HFF-Myc (cell line): ENCODE measurements at regions not wholly inside any gene's neighbourhood (a gene's known extent, or its start where the extent isn't known, plus 50 kb on each side); places are given as distances from the start of the nearest gene placed in this dataset.
A peak's percentile ranks its signal among the peaks of the same experiment; 100 is the strongest.
"Not testable (repeated sequence)": the region's sequence is repeated elsewhere in the genome, so short reads cannot be mapped to it uniquely, and the experiment has no call there.

Experiments used
- DNase-seq: peaks from one replicate; pipeline ENCODE4 v3.0.0-alpha.2; 2011; ENCODE audit warnings: low read depth; ENCODE audit errors: extremely low read depth
- H3K4me3 ChIP-seq: replicated peaks from 2 replicates; pipeline ENCODE4 v1.5.1; 2011; ENCODE audit warnings: low read depth, mild to moderate bottlenecking, control low read depth, low read length
- CTCF ChIP-seq: IDR thresholded peaks from 2 replicates; pipeline ENCODE4 v1.5.1; 2012; ENCODE audit warnings: mild to moderate bottlenecking, low read depth, low read length, control low read depth; ENCODE audit errors: missing control alignments

GRCh38 chr11:122594986-122595645 is 60.4 kb upstream of the UBASH3B start:
- H3K4me3 ChIP-seq = no peak overlapping the region
- DNase-seq = no peak
- TF ChIP-seq CTCF = no peak

- no peak for DNase-seq
- no peak overlapping the region for H3K4me3 ChIP-seq
- no peak for TF ChIP-seq CTCF
Measured at GRCh38 chr11:122593473-122594420, 61.8 kb upstream of the UBASH3B start.

- no peak overlapping the region for H3K4me3 ChIP-seq
- no peak for TF ChIP-seq CTCF
- DNase-seq = no peak
Measured at GRCh38 chr11:122592641-122593040, 62.9 kb upstream of the UBASH3B start.

GRCh38 chr11:122584670-122585069 is 70.9 kb upstream of the UBASH3B start:
- no peak for TF ChIP-seq CTCF
- DNase-seq = no peak
- no peak overlapping the region for H3K4me3 ChIP-seq

- not testable (repeated sequence) for DNase-seq
Measured at GRCh38 chr11:122580071-122580470, 75.5 kb upstream of the UBASH3B start.

GRCh38 chr11:122578171-122578825 is 77.2 kb upstream of the UBASH3B start:
- DNase-seq = no peak
- peak; percentile 23 for TF ChIP-seq CTCF
- no peak overlapping the region for H3K4me3 ChIP-seq

More at GRCh38 chr11:122580071-122580470, 75.5 kb upstream of the UBASH3B start:
- H3K4me3 ChIP-seq = not testable (repeated sequence)

GRCh38 chr11:122572592-122572991 is 82.9 kb upstream of the UBASH3B start:
- no peak overlapping the region for H3K4me3 ChIP-seq
- TF ChIP-seq CTCF = no peak
- no peak for DNase-seq
